ENCODE measurements at regions not wholly inside any gene's neighbourhood (a gene's known extent, or its start where the extent isn't known, plus 50 kb on each side); places are given as distances from the start of the nearest gene placed in this dataset.

GRCh38 chr3:190716961-190717360 lies 145.5 kb downstream of the GMNC start:
- TF ChIP-seq CTCF (IDR thresholded peaks at IDR 0.05): no peak
- no peak for TF ChIP-seq POLR2A (IDR thresholded peaks at IDR 0.05)
- TF ChIP-seq POLR2AphosphoS5 (IDR thresholded peaks at IDR 0.05): no peak
- TF ChIP-seq EP300 (IDR thresholded peaks at IDR 0.05; ENCODE audit: low read depth): no peak

Data from transverse colon (tissue), 4 donors.